ENCODE measurements at regions not wholly inside any gene's neighbourhood (a gene's known extent, or its start where the extent isn't known, plus 50 kb on each side); places are given as distances from the start of the nearest gene placed in this dataset.
A peak's percentile ranks its signal among the peaks of the same experiment; 100 is the strongest.
"Not testable (repeated sequence)": the region's sequence is repeated elsewhere in the genome, so short reads cannot be mapped to it uniquely, and the experiment has no call there.

DNA sequence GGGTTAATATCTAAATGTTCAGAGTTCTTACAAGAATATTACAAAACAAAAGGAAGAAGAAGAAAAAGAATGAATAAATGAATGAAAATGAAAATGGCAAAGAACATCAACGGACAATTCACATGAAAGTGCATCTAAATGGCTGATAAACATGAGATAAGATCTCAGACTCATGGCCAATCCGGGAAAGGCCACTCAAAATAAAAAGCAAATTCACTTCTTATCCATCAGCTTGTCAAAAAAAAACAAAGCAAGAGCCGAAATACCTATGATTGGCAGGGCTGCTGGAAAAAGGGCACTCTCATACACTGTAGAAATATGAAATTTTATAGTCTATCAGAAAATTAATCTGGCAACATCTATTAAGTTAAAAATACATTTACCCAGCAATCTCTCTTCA, 103.6 kb upstream of the EDEM3 start:
- no peak for DNase-seq (ENCODE audit: low read depth in 2 of 2)

DNA sequence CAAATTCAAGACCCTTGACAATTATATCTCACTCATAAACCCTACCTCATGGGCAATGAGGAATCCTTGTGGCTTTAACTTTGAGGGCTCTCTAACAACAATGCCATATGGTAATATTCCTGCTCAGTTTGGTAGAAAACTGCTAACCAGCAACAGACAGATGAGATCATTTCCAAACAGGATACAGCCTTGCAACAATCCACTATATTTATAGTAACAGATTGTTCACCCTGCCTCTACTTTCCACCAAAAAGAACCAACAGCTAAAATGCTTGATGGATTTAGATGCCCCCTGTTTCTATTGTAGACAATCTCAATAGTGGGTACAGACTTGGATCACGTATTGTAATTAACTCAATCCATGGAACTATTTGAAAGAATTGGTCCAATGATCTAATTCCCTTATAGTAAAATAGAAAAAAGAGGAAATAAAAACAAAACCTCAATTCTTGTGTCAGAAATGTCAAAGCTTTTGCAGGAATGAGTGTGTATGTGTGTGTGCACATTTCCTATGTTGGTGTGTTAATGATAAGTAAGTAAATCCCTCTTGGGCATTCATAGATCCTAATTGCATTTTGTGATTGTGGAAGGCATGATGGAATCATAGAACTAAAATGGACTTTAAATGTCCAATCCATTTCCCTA, 100.0 kb upstream of the EDEM3 start:
- DNase-seq (ENCODE audit: low read depth in 2 of 2) = peak; percentile 75 to 87

DNA sequence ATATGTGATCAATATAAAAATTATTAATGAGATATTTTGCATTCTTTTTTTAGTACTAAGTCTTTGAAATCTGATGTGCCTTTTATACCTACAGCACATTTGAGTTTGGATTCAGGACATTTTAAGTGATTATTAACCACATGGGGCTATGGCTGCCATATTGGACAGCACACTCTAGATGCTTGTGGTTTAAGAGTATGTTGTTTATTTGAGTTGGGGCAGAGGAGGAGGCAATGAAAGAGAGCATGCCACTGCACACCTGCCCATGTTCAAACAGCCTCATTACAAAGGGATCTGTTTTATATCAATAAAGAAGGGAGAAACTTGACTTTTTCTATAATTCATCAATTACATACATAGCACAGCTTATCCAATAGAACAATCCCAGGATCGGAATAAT, 99.4 kb upstream of the EDEM3 start:
- DNase-seq (ENCODE audit: low read depth in 2 of 2) = no peak

DNA sequence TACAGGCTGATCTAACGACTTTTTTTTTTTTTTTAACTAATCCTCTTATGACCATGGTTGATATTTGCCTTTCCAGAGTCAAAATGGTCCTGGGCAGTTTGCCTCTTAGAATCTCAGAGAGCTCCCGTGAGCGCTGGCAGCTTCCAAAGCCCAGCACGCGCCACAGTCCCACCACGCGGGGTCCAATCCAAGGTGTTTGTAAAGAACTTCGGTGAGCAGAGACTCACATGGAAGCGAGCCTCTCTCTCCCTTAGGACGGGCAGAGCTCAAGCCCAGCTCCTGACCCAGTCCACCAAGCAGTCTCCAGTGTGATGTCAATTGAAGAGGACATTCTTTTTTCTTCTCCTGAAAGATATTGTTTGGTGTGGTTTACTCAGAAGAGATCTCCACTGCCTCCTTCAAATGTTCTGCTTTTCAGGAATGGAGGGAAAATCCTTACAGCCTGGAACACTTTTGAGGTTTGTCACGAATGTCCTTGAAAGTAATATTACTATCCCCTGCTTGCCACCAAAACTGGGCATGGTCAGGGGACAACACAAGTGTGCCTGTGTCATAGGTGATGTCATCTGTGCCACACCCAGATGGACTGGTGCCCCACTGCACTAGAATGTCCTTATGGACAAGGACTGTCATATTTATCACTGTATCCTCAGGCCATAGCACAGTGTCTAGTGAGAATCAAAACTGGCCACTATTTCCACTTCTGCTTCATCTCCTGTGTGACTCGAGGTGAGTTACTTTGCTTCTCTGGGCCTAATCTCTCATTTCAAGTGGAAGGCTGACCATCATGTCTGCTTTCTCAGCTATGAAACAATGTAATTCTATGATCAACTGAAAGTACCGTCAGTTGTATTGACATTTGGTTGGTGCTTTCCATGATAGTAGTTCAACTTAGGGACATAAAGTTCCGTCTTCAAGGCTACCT, 97.4 kb upstream of the EDEM3 start:
- no peak for DNase-seq (ENCODE audit: low read depth in 2 of 2)

DNA sequence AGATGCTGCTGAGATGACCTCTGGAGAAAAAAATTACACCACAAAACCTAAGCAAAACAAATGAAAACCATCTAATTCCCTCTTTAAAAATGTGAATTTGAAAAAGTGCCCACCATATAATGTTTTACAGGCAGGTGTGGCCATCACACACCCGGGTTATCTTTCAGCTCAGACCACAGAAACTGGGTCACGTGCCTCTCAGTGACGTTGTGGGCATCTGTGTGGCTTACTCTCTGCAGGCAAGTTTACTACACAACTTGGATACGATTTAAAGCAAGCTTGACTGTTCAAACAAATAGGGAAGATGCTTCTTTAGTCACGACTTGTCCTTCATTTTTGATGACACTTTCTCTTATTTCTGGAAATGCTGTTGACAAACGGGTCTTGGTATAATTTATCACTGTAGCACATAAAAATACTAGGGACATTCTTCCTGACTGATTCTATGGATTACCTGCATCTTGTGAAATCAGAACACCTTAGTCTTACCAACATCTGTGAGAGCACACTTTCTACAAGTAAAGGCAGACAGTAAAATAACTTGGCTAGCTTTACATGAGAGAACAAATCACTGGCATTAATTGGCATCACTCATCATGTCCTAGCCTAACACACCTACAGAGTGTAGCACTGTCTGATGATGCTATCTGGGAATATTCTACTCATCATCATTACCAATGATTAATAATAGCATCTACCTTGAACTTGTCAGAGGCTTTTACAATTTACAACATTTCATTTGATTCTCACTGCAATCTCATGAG, 89.3 kb upstream of the EDEM3 start:
- DNase-seq (ENCODE audit: low read depth in 2 of 2) = no peak

DNA sequence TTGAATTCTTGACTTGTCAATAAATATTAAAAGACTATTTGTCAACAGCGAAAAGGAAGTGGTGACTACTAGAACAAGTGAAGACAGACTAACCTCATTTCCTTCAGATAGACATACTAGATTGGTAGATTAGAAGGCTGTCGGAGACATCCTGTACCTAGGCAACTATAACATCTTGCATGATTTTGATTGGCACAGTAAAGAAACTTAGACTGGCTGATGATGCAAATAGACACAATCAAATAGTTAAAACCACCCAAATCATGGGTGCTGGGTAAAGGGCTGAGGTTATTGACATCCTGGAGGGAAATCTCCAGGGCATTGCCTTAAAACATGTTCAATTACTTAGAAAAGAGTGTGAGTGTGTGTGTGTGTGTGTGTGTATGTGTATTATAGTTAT, 85.9 kb upstream of the EDEM3 start:
- DNase-seq (ENCODE audit: low read depth in 2 of 2) = peak in 1 of 2 donors; percentile 31

DNA sequence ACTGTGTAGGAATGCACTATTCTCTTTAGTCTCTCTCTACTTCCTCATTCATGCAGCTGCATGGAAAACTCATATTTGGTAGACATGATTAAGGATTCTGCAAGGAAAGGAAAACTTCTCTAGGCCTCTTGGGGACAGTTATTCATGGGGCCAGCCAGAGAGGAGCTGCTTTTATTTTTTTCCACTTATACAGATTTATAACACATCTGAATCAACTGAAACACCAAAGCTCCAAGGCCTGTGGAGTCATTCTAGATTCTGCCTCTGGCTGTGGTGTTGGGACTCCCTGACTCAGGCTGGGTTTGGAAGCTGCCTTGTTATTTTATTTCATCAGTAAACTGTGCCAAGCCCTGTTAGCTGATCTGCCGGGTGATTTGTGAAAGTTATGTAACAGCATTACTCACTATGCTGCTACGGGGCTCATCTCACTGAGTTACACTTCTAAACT, 83.9 kb upstream of the EDEM3 start:
- DNase-seq (ENCODE audit: low read depth in 2 of 2) = peak in 1 of 2 donors; percentile 54

DNA sequence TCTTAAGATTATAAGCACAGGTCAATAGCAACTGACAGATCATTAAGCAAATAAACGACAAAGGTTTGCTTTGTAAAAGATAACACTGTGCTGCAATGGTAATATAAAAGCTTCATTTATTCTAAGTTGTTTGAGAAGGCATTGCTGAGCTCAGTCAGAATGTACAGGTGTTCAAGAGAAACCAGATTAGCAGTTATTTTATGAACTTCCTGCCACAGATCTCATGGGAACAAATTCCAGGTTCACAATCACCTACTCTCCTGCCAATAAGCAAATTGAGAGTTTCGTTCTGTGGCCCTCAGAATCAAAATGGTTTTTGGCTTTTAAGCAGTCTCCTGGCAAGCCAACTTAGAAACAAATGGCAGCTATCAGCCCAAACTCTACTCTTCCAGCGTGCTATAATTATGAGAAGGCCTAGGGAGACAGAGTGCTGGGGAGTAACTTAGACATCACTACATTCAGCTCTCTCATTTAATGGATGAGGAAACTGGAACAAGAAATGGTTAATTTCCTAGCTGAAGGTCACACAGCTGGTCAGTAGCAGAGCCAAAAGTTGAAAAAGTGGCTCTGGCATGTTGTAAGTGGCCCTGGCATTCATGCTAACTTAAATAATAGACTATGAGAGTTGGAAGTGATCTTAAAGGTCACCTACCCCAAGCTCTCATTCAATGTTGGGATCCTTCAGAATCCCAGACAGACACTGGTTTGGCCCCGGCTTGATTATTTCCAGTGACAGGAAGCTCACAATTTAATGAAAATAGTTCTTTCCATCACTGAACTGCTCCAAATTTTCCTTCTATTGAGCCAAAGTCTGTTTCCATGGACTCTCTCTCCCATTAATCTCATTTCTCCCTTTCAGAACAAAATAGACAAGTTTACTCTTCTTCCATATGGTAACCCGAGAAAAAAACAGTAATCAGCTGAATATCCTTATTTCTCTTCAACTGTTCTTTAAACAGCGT, 82.6 kb upstream of the EDEM3 start:
- no peak for DNase-seq (ENCODE audit: low read depth in 2 of 2)

DNA sequence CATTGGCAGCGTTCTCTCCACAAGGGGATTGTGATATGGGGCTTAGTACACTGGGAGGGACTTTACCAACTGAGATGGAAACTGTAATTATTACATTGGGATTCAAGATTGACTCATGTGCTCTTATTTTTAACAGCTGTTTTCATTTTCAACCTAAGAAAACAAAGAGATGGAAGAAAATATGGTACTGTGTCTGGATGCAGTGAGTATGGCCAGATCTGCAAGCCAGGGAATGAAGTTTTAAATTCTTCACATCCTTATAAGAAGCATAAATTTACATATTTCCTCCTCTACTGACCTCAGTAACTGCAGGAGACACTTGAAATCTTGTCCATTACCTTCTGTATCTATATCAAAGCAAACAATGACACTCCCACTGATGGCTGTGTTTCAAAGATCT, 81.5 kb upstream of the EDEM3 start:
- no peak for DNase-seq (ENCODE audit: low read depth in 2 of 2)

DNA sequence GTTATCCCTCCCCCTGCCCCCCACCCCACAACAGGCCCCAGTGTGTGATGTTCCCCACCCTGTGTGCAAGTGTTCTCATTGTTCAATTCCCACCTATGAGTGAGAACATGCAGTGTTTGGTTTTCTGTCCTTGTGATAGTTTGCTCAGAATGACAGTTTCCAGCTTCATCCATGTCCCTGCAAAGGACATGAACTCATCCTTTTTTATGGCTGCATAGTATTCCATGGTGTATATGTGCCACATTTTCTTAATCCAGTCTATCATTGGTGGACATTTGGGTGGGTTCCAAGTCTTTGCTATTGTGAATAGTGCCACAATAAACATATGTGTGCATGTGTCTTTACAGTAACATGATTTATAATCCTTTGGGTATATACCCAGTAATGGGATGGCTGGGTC, 79.3 kb upstream of the EDEM3 start:
- not testable (repeated sequence) for DNase-seq (ENCODE audit: low read depth in 2 of 2)

DNA sequence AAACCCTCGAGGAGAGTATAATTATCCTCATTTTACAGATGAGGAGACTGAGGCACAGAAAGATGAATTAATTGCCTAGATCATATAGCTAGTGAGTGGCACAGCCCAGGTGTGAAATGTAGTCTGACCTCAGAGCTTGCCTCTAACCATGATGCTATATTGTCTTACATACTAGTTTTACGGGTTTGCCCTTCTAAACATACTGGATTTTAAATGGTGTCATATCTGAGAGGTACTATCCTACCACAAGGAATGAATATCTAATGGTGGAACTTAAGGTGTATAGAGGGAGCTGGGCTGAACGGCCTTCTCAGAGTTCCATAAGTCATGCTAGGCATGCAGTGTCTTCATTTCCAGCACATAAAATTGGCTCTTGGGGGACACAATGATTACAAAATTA, 77.9 kb upstream of the EDEM3 start:
- no peak for DNase-seq (ENCODE audit: low read depth in 2 of 2)

DNA sequence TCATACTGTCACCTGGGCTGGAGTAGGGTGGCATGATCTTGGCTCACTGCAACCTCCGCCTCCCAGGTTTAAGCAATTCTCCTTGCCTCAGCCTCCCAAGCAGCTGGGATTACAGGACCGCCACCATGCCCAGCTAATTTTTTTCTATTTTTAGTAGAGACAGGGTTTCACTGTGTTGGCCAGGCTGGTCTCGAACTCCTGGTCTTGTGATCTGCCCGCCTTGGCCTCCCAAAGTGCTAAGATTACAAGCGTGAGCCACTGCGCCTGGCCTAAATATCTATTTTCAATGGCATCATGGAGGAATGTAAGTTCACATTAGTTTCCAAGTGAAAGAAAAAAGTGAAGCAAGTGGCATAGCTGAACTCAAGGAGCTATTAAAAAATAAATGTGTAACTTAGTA, 74.8 kb upstream of the EDEM3 start:
- not testable (repeated sequence) for DNase-seq (ENCODE audit: low read depth in 2 of 2)

DNA sequence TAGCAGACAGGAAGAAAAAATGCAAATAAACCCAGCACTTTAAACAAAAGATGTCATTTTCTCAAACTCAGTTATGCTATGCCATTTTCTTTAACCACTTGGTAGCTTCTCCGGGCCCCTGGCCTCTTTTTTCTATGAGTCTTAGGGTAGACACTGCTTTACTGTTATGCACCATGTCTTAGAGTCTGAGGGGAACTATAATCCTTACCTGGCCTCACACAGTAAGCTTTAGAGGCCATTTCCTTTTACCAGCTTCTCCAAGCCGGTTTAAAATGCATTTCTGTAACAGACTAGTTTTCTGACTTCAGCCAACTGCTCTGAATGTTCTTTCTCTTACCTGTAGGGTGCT, 73.7 kb upstream of the EDEM3 start:
- no peak for DNase-seq (ENCODE audit: low read depth in 2 of 2)

DNA sequence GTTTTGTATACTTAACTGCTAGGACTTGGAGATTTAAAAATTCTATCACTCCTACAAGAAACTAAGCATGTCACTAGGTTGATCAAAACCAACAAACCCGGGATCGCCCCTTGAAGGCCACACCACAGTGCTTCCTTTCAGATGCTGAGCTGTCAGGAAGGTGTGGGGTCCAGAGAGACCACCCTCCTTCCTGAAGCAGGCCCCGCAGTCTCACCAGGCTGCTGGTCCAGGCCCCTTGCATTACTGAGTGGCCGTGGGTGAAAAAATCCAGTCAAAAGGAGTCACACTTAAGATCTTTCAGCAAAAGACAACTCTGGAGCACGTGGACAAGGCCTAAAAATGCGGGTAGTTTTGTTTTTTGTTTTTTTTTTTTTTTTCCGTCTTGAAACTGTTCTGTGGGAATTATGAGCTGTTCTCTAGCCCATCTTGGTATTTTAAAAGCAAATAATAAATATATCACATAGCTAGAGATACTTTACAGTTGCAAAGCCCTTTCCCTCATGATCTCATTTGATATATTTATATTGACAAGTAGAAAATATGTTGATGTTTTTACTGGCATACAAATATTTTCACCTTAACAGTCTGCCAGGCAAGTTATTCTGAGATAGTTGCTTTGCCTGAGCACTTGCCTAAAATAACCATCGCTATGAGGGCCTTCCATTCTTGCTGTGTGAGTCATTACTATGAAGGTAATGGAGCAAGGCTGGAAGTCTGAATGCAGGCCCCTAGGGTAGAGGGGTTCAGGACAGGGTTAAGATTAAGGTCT, 73.1 kb upstream of the EDEM3 start:
- peak in 1 of 2 donors; percentile 30 for DNase-seq (ENCODE audit: low read depth in 2 of 2)

DNA sequence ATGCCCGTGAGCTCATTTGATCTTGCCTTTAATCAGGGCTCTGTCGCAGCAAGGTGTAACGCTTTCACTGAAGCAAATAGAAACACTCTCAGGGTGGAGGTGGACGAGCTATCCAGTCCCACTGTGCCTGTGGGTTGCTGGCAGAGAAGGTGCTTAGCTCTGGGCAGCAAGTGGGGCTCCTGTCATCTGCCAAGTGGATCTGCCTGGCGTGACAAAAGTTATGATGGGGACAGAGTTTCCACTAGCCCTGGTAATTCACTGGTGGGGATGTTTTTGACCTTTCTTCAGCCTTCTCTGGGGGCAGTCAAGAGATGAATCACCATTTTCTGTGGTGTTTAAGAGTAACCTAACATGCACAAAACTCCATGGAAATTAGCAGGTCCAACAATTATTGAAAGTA, 71.3 kb upstream of the EDEM3 start:
- no peak for DNase-seq (ENCODE audit: low read depth in 2 of 2)

DNA sequence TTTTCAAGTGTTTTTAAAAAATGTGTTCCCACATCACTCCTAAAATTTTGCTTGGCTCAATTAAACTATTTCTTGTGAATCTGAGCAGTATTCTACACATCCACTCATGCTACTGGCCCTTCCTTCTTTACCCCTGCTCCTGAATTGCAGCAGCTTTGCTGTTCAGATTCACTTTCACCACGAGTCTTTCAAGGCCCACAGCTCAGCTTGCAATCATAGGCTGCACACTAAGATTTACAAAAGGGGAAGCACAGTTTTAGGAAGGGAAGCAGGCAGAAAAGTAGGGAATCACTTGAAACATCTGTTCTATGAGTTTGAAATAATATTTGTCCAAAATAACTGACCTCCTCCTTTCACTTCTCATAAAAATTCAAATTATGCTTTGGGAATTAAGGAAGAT, 70.9 kb upstream of the EDEM3 start:
- DNase-seq (ENCODE audit: low read depth in 2 of 2) = no peak

DNA sequence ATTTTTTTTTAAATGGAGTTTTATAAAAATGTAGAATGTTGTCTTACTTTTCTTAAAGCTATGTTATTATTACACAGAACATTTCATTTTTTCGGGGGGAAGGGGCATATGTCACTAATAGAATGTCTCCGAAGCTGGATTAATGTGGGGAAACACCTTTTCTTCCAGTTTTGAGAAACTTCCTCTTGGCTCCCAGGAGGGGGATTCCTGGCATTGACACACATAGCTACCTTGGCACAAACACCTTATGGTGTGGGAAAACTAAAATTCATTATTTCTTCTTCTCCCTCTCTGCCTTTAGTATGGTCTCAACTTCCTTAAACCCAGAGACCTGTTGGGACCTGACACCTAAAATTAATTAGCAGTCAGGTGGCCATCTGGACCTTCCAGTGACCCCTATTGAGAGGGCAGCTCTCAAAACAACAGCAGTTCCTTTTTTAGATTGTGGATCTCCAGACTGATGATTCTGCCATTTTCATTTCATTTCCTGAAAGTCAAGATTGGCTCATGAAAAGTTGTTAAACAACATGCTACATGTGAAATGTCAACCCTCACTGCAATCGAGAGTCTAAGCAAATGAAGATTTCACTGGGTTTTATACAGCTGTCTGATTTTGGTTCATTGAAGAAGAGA, 70.1 kb upstream of the EDEM3 start:
- DNase-seq (ENCODE audit: low read depth in 2 of 2) = peak in 1 of 2 donors; percentile 38

DNA sequence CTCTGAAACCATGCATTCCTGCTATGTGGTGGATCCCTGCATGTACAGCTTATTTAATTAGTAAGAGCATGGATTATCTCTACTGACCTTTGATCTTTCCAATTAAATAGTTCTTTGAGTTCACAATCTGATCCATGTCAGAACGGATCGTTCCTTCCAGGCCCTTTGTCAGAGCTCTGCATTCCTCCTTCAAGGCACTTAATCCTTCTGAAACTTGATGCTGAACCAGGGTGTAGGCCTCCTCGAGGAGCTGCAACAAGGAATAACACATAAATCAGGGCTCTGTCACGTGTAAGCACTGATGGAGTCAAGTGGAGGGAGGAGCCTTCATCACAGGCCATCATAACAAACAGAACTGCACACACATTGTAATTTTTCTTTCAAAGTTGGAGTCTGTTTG, 68.4 kb upstream of the EDEM3 start:
- DNase-seq (ENCODE audit: low read depth in 2 of 2) = no peak

DNA sequence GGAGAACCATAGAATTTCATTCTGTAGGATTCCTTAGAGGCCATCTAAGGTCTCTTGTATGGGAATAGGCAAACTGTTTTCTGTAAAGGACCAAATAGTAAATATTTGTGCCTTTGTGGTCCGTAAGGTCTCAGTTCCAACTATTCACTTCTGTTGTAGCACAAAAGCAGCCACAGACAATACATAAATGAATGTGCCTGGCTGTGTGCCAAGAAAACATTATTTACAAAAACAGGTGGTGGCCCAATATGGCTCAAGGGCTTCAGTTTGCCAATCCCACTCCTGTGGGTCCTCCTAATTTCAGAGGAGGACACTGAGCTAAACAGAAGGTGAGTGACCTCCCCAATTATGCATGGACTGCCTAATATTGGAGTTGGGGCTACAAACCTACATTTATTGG, 67.6 kb upstream of the EDEM3 start:
- DNase-seq (ENCODE audit: low read depth in 2 of 2) = peak in 1 of 2 donors; percentile 15

DNA sequence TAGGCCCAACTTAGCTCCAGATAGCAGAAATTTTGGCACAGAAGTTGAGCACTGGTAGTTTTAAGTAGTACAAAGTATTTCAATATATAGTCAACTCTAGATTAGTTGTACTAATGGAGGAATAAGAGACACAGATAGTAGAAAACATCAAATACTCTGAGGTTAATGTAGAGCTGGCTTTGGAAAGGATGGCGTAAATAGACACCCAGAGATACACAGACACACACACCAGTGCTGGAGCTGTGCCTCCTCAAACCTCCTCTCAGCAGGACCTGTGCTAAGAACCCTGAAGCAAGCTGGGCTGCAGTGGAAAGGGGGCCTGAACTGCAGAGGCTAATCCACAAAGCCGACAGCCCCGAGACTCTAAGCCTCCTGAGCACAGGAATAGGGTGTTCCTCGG, 67.0 kb upstream of the EDEM3 start:
- no peak for DNase-seq (ENCODE audit: low read depth in 2 of 2)

Measured in lung microvascular endothelial cell (primary cell).